ENCODE measurements at regions not wholly inside any gene's neighbourhood (a gene's known extent, or its start where the extent isn't known, plus 50 kb on each side); places are given as distances from the start of the nearest gene placed in this dataset.
"Not testable (repeated sequence)": the region's sequence is repeated elsewhere in the genome, so short reads cannot be mapped to it uniquely, and the experiment has no call there.

DNA sequence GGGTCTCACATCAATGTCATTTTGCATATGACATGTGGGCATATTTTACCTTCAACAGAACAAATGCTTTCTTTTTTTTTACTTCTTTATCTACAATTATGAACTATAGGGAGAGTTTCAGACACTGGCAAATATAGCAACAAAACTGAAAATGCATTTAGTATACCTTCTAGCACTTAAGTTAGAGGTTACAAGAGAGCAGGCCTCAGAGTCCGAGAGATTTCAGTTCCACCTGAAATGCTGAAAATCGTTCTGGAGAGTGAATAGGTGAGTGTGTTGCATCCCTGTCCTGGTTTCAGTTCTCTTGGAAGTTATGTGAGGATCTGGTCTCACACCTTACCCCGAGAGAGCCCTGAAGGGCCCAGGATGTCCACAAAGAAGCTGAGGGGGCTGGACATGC, 337.8 kb upstream of the FRG1 start:
- not testable (repeated sequence) for DNase-seq (ENCODE audit: low read depth)

DNA sequence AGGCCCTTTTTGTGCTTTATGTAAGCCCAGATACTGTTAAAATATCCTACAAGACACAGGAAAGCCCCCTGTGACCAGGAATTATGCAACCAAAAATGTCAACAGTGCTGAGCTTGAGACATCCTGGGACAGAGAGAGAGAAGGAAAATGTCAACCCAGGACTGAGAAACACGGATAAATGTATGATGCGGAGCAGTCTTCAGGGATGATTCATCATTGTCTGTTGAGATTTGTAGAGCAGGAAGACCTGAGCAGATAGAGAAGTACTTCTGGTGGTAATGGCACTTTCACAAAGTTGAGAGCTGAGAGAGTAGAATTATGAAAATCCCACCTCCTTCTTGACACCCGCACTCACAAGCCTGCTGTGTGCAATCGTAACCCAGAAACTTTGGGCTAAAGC, 330.1 kb upstream of the FRG1 start:
- DNase-seq (ENCODE audit: low read depth), result not testable (repeated sequence)

DNA sequence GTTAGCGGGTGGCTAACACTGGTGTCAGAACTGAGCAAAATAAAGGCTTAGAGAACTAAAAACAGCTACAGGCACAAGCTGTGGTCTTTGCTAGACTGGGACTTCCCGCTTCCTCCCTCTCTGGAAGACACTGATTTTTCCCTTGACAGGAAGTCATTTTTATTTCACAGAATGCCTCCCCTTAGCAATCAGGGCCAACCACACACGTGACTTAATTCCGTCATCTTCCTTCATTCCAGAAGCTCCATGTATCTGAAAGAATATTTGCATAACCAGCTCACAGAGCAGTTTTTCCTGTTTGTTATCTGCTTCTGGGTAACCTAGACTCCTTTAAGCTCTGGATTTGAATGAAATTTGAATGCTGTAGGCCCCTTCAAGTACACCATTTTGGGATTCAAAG, 327.5 kb upstream of the FRG1 start:
- no peak for DNase-seq (ENCODE audit: low read depth)

DNA sequence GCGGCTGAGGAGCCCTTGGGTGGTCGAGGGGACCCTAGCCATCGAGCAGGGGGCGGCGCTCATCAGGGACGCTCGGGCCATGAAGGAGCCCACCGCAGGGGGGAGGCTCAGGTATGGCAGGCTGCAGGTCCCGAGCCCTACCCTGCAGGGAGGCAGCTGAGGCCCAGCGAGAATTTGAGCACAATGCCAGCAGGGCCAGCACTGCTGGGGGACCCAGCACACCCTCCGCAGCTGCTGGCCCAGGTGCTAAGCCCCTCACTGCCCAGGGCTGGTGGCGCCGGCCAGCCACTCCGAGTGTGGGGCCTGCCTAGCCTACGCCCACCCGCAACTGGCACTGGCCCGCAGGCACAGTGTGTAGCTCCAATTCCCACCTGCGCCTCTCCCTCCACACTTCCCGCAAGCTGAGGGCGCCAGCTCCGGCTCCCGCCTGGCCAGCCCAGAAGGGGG, 325.4 kb upstream of the FRG1 start:
- DNase-seq (ENCODE audit: low read depth), result no peak

DNA sequence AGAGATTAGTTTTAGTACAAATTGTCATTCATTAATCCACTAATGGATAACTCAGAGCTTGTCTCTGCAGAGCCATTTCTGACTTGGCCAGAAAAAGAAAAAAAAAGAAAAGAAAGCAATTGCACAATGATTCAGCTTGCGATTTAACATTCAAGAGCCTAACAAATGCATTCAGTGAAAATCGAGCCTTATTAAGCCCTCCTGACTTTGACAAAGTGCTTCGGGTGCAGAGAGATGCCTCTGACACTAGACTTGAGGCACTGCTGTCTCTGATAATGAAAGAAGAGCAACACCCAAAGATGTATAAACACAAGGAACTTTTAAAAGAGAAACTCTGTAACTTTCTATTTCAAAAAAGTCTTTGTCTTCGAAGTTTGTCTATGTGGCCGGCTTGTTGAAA, 322.9 kb upstream of the FRG1 start:
- not testable (repeated sequence) for DNase-seq (ENCODE audit: low read depth)

DNA sequence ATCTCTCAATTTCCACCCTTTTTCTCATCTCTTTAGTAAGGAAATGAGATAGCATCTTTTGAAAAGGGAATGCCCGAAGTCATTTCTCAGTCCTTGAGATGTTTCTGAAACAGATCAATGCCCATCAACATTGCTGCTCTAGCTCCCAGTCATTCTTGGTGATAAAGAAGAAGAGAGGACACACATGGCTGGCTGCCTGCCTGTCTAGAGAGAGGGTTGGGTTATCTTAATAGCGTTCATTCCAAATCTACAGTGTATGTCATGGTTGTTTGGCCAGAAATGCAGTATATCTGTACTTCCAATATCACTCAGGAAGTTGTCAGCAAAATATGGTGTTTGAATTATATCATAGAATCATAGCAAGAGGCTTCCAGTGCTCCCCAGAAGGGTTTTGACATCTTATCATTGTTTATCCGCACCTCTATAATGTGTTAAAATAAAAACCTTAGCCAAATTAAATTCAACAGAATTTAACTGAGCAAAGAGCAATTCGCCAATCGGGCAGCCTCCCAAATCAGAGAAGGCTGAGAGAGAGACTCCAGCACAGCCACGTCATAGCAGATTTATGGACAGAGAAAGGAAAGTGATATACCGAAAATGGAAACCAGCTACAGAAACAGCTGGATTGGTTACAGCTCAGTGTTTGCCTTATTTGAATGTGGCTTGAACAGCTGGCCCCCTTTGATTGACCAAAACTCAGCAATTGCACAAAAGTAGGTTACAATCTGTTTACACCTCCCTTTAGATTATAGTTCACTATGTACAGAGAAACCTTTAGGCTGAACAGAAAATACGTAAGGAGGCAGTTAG, 321.0 kb upstream of the FRG1 start:
- not testable (repeated sequence) for DNase-seq (ENCODE audit: low read depth)

DNA sequence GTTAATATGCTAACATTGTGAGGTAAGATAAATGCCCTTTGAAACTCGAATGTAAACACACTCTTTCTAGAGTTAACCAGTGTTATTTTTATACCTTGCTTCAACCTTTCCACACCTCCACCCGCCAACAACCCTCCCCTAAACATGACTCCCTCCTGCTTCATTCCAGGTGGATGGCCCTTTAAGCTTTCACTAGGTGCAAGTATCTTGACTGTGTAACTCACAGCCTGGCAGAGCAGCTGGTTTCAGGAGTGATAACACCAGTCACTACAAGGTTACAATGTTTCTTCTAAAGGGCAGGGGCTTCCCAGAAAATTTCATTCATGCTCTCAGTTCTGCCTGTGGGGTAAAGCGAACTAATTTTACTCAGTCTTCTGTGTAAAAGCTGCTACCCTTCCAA, 318.1 kb upstream of the FRG1 start:
- not testable (repeated sequence) for DNase-seq (ENCODE audit: low read depth)

DNA sequence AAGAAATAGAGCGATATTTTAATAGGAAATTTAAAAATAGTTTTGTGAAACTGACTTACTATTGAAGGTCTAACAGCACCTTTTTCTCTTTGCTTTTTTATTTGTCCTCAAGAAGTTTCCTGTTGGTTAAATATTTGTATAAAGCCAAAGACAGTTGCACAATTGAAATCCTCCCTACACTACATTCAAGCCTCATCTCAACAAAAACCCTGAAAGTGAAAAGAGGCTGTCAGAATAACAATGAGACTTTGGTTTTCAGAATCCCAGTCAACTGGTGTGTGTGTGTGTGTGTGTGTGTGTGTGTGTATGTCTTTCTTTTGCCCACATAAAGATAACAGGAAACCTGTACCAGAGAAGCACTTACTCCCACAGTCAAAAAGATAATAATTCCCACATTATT, 313.6 kb upstream of the FRG1 start:
- DNase-seq (ENCODE audit: low read depth), result not testable (repeated sequence)

DNA sequence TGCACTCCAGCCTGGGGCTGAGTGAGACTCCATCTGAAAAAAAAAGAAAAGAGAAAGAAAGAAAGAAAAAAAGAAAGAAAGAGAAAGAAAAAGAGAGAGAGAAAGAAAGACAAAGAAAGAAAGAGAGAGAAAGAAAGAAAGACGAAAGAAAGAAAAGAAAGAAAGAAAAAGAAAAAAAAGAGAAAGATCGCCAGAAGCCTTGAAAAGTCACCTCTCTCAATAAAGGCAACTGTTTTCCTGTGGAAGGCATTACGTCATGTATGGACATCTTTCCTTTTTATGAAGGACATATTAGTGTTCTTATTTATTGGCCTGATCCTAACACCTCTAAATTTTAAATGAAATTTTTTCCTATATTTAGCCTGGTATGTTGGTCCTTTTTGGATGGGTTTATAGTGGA, 310.9 kb upstream of the FRG1 start:
- not testable (repeated sequence) for DNase-seq (ENCODE audit: low read depth)

DNA sequence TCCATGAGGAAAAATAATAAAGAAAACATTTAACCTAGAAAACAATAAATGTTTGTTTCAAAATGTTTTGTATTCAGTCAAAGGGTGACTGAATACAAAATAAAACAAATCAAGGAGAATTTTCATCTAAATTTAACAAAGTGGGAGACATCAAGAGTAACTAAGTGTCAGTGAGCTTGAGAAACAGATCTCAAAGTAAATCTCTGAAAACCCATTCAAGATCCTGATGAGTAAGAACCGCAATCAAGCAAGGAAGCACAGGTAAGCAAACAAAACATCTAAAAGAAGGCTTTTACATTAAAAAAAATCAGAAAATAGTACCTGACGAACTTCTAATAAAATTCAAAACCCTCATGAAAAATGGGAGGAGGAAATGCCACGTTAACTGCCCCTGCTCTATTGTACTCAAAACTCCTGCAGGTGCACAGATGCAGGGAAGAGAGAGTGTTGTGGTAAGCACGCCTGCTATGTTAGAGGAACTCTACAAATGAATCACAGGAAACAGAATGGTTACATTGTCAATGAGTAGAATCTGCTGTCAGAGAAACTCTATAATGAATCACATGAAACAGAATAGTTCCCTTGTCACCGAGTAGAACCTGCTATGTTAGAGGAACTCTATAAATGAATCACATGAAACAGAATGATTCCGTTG, 309.6 kb upstream of the FRG1 start:
- not testable (repeated sequence) for DNase-seq (ENCODE audit: low read depth)

DNA sequence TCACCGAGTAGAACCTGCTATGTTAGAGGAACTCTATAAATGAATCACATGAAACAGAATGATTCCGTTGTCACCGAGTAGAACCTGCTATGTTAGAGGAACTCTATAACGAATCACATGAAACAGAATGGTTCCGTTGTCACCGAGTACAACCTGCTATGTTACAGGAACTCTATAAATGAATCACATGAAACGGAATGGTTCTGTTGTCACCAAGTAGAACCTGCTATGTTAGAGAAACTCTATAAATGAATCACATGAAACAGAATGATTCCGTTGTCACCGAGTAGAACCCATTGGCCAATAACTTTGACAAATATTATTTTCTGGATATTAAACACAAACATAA, 309.1 kb upstream of the FRG1 start:
- not testable (repeated sequence) for DNase-seq (ENCODE audit: low read depth)

DNA sequence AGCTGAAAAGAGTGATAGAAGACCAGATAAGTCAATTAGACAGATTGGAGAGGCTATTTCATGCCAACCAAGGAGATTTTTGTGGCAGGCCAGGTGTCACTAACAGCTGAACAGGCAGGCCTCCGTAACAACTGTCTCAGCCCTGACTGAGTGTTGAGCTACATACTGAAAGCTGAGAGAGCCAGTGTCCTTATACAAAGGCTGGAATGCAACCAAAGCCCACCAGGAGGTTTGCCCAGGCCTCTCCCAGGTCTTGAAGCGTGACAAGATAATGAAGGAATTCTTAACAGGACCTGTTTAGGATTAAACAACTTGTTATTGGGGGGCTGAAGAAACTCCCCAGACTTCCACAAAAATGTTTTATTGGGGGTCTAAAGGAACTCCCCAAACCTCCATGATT, 290.2 kb upstream of the FRG1 start:
- DNase-seq (ENCODE audit: low read depth), result not testable (repeated sequence)

DNA sequence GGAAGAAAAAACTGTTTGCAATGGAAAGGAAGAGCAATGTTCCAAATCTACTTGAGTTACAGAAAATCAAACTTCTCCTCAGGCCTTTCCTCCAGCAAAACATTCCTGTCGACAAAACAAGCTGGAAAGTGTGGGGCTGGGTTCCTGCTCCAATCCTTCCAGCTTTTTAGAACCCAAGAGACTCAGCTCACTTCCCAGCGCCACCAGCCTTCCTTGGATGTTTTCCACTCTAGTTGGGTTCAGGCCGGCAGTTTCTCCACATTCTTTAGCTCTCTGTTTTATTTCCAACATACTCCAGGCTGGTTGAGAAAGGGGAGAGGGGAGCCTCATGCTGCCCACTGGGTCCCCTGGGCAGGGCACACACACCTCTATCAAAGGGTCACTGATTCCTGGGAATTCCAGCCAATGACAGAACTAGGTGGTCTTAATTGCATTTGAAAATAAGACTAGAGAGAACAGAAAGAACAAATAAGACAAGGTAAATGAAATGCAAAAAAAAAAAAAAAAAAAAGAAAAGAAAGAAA, 287.5 kb upstream of the FRG1 start:
- not testable (repeated sequence) for DNase-seq (ENCODE audit: low read depth)

DNA sequence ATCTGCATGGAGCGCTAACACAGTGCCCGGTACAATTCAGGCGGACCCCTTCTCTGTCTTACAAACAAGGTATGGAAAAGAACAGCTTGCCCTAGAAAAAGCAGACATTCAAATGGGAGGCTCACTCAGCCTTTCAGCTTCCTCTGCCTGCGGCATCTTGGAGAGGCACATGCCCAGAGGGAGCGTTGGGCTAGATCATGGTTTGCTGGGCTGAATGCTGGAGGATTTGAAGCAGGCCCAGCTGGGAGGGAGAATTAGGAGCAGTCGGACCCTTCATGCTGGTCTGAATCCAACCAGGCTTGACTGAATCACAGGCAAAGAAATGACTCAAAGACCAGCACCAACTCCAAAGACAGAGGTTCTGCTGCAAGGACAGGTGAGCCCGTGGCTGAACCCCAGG, 286.7 kb upstream of the FRG1 start:
- not testable (repeated sequence) for DNase-seq (ENCODE audit: low read depth)

DNA sequence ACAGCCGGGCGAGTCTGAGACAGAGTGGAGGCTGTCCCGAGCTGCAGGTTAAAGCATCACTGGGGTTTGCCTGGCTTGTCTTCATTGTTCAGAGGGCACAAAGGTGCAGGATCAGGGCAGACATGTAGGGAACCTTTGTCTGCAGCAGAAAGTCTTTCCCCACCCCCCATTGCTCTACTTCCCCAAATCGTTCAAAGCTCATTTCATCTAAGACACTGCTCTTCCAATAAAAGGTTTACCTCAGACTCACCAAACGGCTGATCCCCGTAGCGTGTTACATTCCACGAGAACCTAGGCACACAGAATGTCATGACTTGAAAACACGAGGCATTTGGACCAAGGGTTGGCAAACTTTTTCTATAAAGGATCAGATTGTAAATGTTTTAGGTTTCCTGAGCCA, 286.3 kb upstream of the FRG1 start:
- DNase-seq (ENCODE audit: low read depth), result not testable (repeated sequence)

DNA sequence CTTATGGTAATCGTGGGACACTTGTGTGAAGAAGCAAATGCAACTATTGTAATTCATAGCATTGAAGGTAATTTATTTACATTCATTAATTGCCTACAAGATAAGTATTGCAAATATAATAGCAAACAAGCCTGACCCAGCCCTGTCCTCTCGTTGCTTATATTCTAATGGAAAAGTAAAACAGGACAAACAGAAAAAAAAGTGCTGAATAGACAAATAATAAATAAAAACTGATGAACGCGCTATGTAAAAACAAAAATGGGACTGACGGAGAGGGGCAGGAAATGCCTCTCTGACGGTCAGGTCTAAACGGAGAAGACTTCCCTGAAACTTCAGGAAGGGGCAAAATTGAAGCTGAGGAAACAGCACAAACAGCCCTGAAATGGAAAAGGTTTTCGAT, 284.9 kb upstream of the FRG1 start:
- not testable (repeated sequence) for DNase-seq (ENCODE audit: low read depth)

DNA sequence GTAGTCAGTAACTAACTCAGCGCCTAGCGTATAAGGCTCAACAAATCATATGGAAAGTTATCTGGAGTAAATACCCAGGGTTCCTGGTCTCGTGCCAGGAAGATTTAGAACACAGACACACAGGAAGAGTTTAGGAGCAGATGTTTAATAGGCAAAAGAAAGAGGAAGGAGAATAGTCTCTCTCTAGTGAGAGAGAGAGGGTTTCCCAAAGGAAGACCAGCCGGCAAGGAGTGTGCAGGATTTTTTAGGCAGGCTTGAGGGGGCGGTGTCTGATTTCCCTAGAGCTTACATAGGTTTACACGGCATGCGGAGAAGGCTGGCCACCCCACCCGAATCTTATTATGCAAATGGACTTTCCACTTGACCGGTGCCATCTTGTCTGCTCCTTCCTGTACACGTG, 284.0 kb upstream of the FRG1 start:
- no peak for DNase-seq (ENCODE audit: low read depth)

DNA sequence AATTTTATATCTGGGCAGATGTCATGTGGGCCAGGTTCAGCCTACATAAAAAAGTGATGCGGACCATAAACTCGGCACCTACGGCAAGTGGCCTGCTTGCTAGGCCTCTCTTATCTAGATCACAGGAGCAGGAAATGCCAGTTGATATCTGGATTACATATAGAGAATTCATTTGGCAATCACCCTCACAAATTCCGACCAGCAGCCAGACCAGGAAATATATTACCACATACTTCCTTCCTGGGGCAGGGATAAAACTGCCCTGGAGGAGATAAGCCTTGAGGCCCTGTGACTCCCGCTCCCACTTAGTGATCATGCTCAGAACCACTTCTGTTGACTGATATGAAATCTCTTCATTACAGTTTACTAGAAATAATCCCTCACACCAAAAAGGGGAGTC, 282.4 kb upstream of the FRG1 start:
- DNase-seq (ENCODE audit: low read depth), result not testable (repeated sequence)

DNA sequence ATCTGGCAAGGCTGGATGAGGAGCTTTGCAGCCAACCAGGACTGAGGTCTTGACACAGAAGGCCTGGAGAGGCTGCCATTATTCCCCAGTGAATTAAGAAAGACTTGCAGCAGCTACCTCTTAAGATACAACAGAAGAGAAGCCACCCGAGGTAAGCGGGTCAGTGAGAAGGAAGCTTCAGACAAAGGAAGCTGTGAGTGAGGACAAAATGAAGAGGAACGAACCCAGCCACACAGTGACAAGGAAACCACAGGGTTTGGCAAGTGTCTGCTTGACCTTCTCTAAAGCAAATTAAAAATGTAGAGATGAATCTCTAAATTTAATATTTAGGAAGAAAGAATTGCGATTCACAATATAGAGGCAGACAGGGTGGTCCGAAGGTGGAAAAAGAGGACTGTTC, 281.8 kb upstream of the FRG1 start:
- DNase-seq (ENCODE audit: low read depth), result not testable (repeated sequence)

DNA sequence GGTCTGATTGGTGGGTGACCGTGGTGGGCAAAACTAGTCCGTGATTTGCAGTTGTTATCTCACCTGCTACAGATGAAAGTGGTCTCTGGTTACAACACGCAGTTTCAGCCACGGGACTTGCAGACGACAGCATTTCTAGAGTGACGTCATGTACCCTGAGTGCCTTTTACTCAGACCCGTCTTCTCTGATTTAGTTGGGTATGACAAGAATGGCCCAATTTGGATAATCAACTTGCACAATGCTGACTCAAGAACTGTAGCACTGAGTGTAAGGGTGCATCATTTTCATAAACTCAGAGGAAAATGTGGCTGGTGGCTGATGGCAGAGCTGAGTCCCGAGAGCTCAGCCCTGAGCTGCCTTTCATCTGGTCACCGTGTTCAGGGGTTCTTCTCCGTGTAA, 281.4 kb upstream of the FRG1 start:
- no peak for DNase-seq (ENCODE audit: low read depth)

DNA sequence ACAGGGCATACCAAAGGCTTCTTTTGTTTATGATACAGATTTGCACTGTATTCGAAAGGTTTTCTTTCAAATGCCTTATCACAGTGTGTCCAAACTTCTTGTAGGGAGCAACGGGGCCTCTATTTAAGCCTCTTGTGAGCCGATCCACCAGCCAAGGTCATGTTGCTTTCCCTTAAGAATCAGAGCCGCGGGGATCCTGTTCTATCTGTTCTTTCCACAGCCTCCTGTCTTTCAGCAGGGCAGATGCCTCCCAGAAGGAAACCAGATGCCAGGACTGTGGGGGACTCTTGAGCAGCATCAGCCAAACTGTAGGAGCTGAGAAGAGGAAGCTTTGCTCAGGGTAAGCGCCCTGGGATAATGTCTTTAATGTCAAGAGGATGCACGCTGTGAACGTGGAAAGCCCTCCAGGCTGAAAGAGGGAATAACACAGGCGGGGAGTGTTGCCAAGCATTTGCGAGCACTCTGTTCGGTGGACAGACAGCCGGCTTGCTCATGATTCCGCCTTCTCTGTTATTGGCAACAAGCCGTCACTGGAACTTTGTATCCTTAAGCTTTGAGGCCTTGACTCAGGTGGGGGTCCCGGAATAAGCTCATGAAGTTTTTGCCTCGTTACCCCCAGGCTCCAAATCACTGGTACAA, 279.8 kb upstream of the FRG1 start:
- no peak for DNase-seq (ENCODE audit: low read depth)

DNA sequence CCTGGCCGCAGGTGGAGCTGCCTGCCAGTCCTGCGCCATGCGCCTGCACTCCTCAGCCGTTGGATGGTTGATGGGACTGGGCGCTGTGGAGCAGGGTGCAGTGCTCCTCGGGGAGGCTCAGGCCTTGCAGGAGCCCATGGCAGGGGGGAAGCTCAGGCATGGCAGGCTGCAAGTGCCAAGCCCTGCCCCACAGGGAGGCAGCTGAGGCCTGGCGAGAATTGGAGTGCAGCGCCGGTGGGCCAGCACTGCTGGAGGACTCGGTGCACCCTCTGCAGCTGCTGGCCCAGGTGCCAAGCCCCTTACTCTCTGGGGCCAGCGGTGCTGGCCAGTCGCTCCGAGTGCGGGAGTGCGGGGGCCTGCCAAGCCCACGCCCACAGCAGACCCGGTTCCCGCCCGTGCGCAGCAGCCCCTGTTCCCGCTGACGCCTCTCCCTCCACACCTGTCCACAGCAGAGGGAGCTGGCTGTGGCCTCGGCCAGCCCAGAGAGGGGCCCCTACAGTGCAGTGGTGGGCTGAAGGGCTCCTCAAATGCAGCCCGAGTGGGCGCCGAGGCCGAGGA, 275.9 kb upstream of the FRG1 start:
- DNase-seq (ENCODE audit: low read depth), result no peak
